Stimulated activated CD4-positive, alpha-beta T cell treated with anti-CD3 and anti-CD28 coated beads, TNF-alpha, amount 100 ng/mL, for 4 hours (primary cell): ENCODE measurements at regions not wholly inside any gene's neighbourhood (a gene's known extent, or its start where the extent isn't known, plus 50 kb on each side); places are given as distances from the start of the nearest gene placed in this dataset.
"Not testable (repeated sequence)": the region's sequence is repeated elsewhere in the genome, so short reads cannot be mapped to it uniquely, and the experiment has no call there.

ENCODE experiments used
- DNase-seq, 3 experiments: peaks; one replicate each; pipeline ENCODE4 v3.0.0-alpha.2; 2020; ENCODE audit warnings: low read depth in 3 of 3

GRCh38 chr13:71214821-71215220 is 652.2 kb downstream of the DACH1 start:
- no peak for DNase-seq

DNA sequence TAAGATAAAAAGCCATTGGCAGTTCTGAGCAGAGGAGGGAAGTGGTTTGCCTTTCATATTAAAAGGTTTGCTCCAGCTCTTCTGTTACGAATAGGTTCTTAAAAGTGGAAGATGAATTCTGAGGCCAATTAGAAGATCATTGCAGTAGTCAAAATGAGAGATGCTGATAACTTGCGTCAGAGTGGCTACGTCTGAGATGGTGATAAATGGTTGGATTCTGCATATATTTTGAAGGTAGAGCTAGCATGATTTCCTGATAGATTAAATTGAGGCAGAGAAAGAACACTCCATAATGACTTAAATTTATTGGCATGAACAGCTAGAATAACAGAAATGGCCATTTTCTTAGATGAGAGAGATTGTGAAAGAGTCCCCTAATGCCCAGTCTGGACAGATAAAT is 652.6 kb downstream of the DACH1 start:
- DNase-seq, result no peak

- DNase-seq, result no peak
These were observed 653.7 kb downstream of the DACH1 start for GRCh38 chr13:71213252-71213821.

- DNase-seq, result no peak
These were observed 656.1 kb downstream of the DACH1 start for GRCh38 chr13:71210861-71211260.

DNA sequence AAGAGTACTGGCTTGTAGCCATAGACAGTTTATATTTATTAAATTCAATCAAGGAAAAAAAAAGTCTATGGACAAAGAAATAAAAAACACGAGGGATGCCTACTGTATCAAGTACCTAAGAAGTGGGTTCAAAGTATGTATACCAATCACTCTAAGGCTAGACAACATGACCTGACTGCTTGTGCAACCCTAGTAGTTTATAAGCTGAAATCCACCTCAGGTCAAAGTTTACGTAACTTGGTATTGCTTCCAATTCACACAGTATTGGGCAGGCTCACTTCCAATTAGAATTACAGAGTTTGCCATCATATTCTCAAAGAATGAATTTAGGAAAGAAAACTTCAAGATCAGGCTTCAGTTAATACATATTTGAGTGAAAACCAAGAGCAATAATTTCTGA is 657.8 kb downstream of the DACH1 start:
- no peak for DNase-seq

- not testable (repeated sequence) for DNase-seq
These were observed 682.4 kb downstream of the DACH1 start for GRCh38 chr13:71184583-71184982.

GRCh38 chr13:71183352-71183751 is 683.7 kb downstream of the DACH1 start:
- not testable (repeated sequence) for DNase-seq

- no peak for DNase-seq
These were observed 695.3 kb downstream of the DACH1 start for GRCh38 chr13:71171740-71172139.

GRCh38 chr13:71169180-71169579 is 697.8 kb downstream of the DACH1 start:
- DNase-seq, result no peak

- no peak for DNase-seq
These were observed 710.5 kb downstream of the DACH1 start for GRCh38 chr13:71156550-71156949.

DNA sequence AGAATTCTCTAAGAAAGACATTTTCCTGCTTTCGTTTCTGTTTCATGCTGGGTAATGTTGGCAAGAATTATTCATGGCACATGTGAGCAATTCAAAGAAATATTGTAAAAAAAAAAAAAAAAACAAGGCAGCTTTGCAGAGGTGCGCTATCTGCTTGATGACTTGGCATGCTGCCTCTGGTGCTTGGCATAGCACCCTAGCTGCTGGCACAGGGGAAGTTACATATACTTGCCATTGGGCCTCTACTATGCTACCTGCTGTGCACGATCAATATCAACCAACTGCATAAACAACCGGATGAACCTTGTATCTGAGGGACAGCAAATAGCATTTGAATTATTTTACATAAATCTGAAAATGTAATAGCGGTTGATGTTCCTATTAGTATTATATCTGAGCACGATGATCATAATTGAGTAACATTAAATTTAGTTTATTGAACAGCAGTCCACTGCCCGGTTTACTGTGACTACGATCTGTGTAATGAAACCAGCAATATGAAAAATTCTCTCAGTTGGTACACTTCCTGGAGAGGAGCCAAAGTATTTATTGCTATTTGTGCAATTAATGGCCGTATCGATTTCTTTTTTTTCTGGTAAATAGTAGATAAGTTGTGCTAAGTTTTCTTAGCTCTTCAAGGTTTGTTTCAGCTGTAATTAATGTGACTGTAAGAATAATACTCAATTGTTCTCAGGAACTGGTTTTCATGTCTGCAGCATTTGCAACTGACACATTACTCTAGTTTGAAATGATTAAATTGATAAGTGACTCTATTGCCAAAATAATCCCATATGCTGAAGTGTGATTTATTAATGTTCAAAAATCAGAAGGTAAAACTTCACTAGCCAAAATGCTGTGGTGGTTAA is 717.3 kb downstream of the DACH1 start:
- no peak for DNase-seq

GRCh38 chr13:71149046-71149445 is 718.0 kb downstream of the DACH1 start:
- no peak for DNase-seq

GRCh38 chr13:71148396-71148795 is 718.6 kb downstream of the DACH1 start:
- no peak for DNase-seq

DNA sequence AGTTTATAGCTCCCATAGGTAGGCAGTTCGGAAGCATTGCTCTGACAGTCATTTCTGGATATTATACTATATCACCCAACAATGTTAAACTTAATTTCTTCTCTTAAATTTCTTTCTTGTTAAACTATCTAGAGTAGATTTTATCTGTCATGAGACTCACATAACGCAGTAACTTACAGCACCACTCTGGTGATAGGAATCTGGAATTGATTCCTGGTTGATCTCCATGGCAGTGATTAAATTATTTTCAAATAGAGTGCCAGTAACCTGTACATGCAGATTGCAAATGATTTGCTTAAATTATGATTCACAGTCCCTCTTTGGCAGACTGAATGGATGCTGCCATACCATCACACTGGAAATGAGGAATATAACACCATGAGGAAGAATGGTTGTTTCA is 722.1 kb downstream of the DACH1 start:
- no peak for DNase-seq

GRCh38 chr13:71137101-71137500 is 729.9 kb downstream of the DACH1 start:
- no peak for DNase-seq

- no peak for DNase-seq
These were observed 742.8 kb downstream of the DACH1 start for GRCh38 chr13:71124230-71124629.

DNA sequence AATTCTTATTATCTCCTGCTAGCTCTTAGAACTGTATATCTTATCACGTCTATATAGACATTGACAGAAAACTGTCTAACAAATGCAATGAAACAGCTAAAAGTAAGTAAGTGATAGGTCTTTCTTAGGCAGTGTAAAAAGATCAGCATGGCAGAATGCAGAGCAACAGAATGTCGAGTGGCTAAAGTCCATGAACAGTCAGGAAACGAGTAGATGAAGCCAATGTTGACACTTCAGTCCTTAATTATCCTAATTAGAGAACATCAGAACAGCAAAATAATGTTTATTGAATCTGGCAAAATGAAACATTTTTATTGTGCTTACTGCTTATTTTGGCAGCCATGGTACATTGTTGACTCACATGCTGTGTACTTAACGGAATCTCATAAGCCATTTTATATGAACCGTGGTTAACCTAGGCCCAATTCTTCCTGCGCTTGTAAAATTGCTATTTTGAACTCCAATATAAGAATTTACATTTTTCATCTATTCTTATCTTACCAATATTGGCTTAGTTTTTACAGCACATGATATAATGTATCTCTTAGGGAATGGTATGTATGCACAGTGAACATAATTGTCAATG is 748.1 kb downstream of the DACH1 start:
- no peak for DNase-seq

GRCh38 chr13:71117920-71118319 is 749.1 kb downstream of the DACH1 start:
- no peak for DNase-seq

DNA sequence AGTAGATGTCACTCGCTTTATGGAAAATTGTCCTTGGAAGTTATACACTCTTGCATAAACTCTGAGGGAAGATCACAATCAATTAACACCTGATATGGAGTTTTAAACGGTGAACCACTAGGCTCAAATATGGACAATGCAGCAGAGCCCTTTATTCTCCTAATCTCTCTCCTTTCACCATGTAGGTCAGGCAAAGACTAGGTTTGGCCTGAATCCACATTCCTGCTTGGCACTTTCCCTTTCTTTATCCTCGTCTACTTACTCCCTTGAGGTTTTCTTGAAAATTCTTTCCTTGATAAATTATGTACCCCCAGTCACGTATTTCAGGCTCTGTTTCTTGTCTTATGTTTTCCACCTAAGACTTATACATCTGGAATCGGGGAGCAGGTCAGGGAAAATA is 751.7 kb downstream of the DACH1 start:
- DNase-seq, result no peak

- no peak for DNase-seq
These were observed 770.6 kb downstream of the DACH1 start for GRCh38 chr13:71096421-71096820.

DNA sequence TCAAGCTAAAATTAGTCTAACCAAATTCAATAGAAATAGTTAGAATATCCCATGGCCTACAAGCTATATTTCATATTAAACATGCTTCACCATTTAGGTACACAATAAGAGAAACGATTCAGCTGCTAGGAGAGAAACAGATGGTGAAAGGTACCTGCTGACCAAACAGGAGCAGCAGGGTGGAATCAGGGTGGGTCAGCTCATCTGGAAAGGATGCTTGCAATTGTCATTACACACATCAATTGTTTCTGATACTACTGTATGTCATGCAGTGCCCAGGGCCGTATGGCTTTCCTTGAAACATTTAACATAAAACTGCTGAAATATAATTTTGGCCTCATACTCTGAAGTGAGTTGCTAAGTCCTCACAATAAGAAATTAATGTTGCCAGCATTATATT is 776.0 kb downstream of the DACH1 start:
- no peak for DNase-seq

- no peak for DNase-seq
These were observed 777.9 kb downstream of the DACH1 start for GRCh38 chr13:71089056-71089455.

GRCh38 chr13:71087432-71087831 is 779.6 kb downstream of the DACH1 start:
- DNase-seq, result no peak
